GM12874 (cell line): ENCODE measurements at regions not wholly inside any gene's neighbourhood (a gene's known extent, or its start where the extent isn't known, plus 50 kb on each side); places are given as distances from the start of the nearest gene placed in this dataset.

Source experiments
- TF ChIP-seq, protein P1 (sequence below): IDR thresholded peaks from 2 replicates; pipeline ENCODE4 v1.5.1; 2011; ENCODE audit warnings: low read depth, mild to moderate bottlenecking, control low read depth, low read length, moderate library complexity; ENCODE audit not compliant: insufficient read depth

DNA sequence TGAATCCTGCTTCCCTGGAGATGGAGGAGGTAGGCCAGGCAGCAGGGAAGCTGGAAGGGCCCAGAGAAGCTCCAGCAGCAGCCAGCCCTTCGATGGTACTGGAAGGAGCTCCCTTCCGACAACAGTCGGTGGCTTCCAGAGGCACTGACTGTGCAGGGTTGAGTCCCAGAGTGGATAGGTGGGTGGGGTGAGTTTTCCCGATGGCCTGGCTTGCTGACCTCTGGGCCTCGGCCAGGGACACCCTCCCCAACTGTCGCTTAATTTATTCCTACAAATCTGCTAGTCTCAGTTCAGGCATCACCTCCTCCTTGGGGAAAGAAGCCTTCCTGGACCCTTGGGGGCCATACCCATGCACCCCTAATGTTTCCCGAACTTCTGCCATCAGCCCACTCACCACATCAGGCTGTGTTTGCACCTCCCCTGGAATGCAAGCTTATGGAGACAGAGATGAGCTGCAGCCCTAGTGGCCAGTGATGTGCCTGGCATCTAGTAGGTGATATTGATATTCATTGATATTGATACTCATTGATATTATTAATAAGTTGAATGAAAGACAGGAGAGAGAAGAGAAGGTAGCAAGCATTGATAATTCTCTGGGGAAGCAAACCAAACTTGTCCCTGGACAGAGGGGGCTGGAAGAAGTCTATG, 104.6 kb upstream of the BOD1 start:
- TF ChIP-seq, protein P1, sequence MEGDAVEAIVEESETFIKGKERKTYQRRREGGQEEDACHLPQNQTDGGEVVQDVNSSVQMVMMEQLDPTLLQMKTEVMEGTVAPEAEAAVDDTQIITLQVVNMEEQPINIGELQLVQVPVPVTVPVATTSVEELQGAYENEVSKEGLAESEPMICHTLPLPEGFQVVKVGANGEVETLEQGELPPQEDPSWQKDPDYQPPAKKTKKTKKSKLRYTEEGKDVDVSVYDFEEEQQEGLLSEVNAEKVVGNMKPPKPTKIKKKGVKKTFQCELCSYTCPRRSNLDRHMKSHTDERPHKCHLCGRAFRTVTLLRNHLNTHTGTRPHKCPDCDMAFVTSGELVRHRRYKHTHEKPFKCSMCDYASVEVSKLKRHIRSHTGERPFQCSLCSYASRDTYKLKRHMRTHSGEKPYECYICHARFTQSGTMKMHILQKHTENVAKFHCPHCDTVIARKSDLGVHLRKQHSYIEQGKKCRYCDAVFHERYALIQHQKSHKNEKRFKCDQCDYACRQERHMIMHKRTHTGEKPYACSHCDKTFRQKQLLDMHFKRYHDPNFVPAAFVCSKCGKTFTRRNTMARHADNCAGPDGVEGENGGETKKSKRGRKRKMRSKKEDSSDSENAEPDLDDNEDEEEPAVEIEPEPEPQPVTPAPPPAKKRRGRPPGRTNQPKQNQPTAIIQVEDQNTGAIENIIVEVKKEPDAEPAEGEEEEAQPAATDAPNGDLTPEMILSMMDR = no peak

DNA sequence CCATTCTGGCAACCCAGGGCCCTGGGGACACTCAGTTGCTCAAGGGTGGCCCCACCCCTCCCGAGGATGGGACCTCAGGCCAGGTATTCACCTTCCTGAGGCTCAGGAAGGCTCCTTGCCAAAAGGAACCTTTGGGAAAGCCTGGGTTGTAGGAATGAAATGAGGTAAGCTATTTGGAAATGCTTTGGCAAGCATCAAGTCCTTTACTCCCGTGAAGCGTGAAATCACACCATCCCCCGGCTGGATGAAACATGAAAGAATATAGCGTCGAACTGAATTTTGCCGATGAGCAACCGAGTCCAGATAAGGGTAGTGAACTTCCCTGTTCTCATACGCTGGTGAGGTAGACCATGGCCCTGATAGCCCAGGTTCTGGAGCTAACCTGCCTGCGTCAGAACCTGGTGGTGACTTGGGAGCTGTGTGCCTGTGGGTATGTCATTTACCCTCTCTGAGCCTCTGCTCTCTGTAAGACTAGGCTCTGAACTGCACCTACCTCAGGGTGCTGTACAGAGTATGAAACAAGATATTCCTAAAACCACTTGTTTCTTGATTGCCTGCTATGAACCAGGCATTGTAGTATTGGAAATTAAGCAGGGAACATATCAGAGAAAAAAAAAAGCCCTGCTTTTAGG, 105.3 kb upstream of the BOD1 start:
- TF ChIP-seq, protein P1 = no peak

DNA sequence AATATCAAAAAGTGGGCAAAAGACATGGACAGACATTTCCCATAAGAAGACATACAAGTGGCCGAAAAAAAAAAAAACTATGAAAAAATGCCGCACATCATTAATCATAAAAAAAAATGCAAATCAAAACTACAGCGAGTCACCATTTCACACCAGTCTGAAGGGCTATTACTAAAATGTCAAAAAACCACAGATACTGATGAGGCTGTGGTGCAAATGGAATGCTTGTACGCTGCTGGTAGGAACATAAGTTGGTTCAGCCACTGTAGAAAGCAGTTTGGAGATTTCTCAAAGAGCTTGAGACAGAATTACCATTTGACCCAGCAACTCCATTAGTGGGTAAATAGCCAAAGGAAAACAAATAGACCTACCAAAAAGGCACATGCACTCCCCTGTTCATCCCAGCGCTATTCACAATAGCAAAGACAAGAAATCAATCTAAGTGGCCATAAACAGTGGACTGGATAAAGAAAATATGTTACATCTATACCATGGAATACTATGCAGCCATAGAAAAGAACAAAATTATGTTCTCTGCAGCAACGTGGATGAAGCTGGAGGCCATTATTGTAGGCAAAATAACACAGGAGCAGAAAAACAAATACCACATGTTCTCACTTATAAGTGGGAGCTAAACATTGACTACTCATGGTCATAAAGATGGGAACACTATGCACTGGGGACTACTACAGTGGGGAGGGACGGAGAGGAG, 110.6 kb upstream of the BOD1 start:
- TF ChIP-seq, protein P1 = no peak

DNA sequence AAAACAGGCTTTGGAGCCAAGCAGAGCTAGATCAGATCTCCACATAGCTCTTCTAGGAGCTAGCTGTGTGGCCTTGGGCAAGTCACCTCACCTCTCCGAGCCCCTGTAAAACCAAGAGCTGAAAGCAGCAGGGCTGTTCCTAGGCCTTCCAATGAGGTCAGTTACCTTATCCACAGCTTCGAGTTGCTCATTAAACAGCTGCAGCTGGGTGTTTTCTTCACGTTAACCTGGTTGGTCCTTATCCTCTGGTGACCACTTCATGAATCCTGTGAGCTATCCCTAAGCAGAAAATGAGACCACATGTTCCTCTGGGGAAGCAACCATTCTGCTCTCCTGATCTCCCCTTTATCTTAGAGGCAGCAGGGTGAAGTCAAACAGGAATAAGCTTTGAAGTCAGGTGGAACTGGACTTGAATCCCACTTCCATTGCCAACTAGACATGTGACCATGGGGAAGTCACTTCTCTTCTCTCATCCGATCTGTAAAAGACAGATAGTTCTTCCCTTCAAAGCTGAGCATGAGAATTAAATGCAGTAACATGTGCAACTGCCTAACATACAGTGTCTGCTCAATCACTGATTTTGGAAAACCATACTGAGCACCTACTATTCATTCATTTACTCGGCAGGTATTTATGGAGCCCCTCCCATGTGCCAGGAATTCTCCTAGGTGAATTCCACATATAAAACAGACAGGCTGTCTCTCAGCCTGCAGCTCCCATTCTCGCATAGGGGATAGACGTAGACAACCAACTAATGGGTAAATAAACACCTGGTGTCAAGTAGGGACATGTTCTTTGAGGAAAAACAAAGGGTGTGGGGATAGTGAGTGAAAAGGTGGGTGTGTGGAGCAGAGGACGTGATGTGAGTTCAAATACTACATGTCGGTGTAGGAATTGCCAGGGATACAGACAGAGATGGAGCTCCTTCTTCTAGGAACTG, 111.7 kb upstream of the BOD1 start:
- TF ChIP-seq, protein P1 = no peak

DNA sequence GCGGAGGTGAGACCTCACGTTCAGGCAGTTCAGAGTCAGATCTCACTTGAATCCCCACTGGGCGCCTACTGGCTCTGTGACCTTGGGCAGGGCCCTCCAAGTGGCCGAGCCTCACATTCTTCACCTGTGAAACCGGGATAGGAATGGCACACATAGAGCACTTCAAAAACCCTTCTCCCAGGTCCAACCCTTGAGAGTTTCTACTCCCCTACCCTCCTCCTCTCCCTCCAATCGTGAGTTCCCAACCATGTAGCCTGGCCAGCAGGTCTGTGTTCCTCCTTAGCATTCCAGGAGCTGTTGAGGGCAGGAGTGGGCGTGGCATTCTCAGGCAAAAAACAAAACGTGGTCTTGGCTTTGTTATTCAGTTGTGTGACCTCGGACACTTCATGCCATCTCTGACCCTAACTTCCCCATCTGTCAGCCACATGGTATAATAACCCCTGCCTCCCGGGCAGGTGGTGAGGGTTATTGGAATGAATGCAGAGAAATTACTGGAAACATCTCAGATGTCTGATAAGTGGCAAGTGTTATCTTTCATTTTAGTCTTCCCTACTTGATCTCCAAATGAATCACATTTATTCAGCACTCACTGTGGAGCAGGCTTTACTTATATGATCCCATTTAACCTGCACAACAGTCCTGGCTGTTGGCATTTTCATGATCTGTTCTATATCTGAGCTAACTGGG, 112.8 kb upstream of the BOD1 start:
- TF ChIP-seq, protein P1 = no peak

DNA sequence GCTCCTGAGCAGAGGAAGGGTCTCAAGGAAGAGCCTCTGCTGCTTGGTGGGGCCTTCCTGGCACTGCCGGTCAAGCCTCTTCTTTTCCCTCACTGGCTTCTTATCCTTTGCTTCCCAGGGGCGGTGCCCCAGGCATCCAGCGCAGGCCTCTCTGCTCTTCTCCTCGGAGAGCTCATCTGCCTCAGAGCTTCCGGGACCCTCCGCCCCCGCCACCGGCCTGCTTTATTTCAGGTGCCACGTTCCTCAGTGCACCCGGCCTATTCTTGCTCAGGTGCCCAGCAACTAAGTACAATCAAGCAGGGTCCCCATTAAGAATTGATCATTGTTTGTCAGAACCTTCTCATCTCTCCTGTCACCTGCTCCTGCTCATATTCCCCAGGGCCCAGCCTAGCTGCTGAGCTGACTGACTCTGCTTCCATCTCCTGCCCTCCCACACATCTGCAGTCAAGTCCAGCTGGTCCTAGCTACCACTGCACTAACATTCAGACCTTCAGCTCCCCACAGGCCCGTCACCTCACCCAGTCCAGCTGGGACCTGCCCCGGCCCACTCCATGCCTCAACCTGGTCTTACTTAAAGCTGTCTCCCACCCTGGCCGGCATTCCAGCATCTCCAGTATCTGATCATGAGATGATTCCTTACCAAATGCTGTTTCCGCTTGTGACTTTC, 114.3 kb upstream of the BOD1 start:
- TF ChIP-seq, protein P1 = no peak
